GM19438 (cell line): ENCODE measurements at regions not wholly inside any gene's neighbourhood (a gene's known extent, or its start where the extent isn't known, plus 50 kb on each side); places are given as distances from the start of the nearest gene placed in this dataset.
"Not testable (repeated sequence)": the region's sequence is repeated elsewhere in the genome, so short reads cannot be mapped to it uniquely, and the experiment has no call there.

Experiments
- ATAC-seq: cut with Tn5 transposase; IDR thresholded peaks from one replicate; pipeline ENCODE4 v1.9.1; 2021; ENCODE audit warnings: low read depth; ENCODE audit not compliant: unreplicated experiment

GRCh38 chr6:51456282-51456681 lies 631.1 kb downstream of the PKHD1 start:
- ATAC-seq = no peak

GRCh38 chr6:51459958-51460357 lies 627.5 kb downstream of the PKHD1 start:
- ATAC-seq = peak; percentile 96

GRCh38 chr6:51462896-51463295 lies 624.5 kb downstream of the PKHD1 start:
- ATAC-seq = no peak

GRCh38 chr6:51463321-51463720 lies 624.1 kb downstream of the PKHD1 start:
- ATAC-seq = no peak

GRCh38 chr6:51464956-51465355 lies 622.5 kb downstream of the PKHD1 start:
- ATAC-seq = no peak

GRCh38 chr6:51466427-51466826 lies 621.0 kb downstream of the PKHD1 start:
- no peak for ATAC-seq

- ATAC-seq = no peak
Measured at GRCh38 chr6:51467231-51467952, 620.0 kb downstream of the PKHD1 start.

GRCh38 chr6:51468704-51469103 lies 618.7 kb downstream of the PKHD1 start:
- no peak for ATAC-seq

- no peak for ATAC-seq
Measured at GRCh38 chr6:51472745-51473487, 614.5 kb downstream of the PKHD1 start.

- ATAC-seq = no peak
Measured at GRCh38 chr6:51474022-51474975, 613.1 kb downstream of the PKHD1 start.

- no peak for ATAC-seq
Measured at GRCh38 chr6:51477711-51478311, 609.6 kb downstream of the PKHD1 start.

GRCh38 chr6:51479296-51479695 lies 608.1 kb downstream of the PKHD1 start:
- ATAC-seq = no peak

- no peak for ATAC-seq
Measured at GRCh38 chr6:51480040-51480439, 607.4 kb downstream of the PKHD1 start.

- ATAC-seq = not testable (repeated sequence)
Measured at GRCh38 chr6:51485869-51486268, 601.5 kb downstream of the PKHD1 start.

- no peak for ATAC-seq
Measured at GRCh38 chr6:51487937-51488336, 599.5 kb downstream of the PKHD1 start.

- ATAC-seq = no peak
Measured at GRCh38 chr6:51489133-51489532, 598.3 kb downstream of the PKHD1 start.

GRCh38 chr6:51490101-51490500 lies 597.3 kb downstream of the PKHD1 start:
- no peak for ATAC-seq

- ATAC-seq = no peak
Measured at GRCh38 chr6:51494342-51494741, 593.1 kb downstream of the PKHD1 start.

GRCh38 chr6:51495096-51495495 lies 592.3 kb downstream of the PKHD1 start:
- ATAC-seq = no peak

- ATAC-seq = no peak
Measured at GRCh38 chr6:51495610-51496396, 591.6 kb downstream of the PKHD1 start.
